HEK293 (cell line): ENCODE measurements at regions not wholly inside any gene's neighbourhood (a gene's known extent, or its start where the extent isn't known, plus 50 kb on each side); places are given as distances from the start of the nearest gene placed in this dataset.

Experiments used
- CTCF ChIA-PET: fragments of 350-600 bp; formaldehyde crosslinking; extraction: SDS; loops from one replicate; lab custom pipeline; 2021; ENCODE audit warnings: antibody characterized with exemption; lab: Yijun Ruan, JAX
- POLR2A ChIA-PET: fragments of 300-600 bp; formaldehyde crosslinking; extraction: SDS; loops from one replicate; lab custom pipeline; 2020; ENCODE audit warnings: antibody characterized with exemption, inconsistent platforms; lab: Yijun Ruan, JAX
- H3K27ac ChIP-seq: fragments of 200-500 bp; sonication (Bioruptor generic); 2 replicates; pipeline ENCODE4 v1.5.1; 2014; ENCODE audit warnings: low read depth, low read length, control low read depth, inconsistent platforms; ENCODE audit errors: extremely low read depth
- H3K36me3 ChIP-seq, 2 experiments: fragments of 200-500 bp in 1 of 2; sonication (Bioruptor generic) in 1 of 2; 1 replicate in 1 of 2; 2 replicates in 1 of 2; pipeline ENCODE4 v1.5.1; 2014 to 2017; ENCODE audit warnings: inconsistent platforms in 2 of 2, low read length in 2 of 2; ENCODE audit not compliant: control insufficient read depth in 2 of 2, insufficient read depth in 1 of 2
- H3K4me1 ChIP-seq: fragments of 200-500 bp; sonication (Bioruptor generic); 2 replicates; pipeline ENCODE4 v1.5.1; 2014; ENCODE audit warnings: mild to moderate bottlenecking, low read length, inconsistent platforms; ENCODE audit not compliant: control insufficient read depth, insufficient read depth
- H3K4me3 ChIP-seq: 2 replicates; pipeline ENCODE4 v1.5.1; 2011; ENCODE audit warnings: low read depth, mild to moderate bottlenecking, control low read depth, low read length, moderate library complexity
- H3K9me3 ChIP-seq: fragments of 200-500 bp; sonication (Bioruptor generic); 2 replicates; pipeline ENCODE4 v1.5.1; 2014; ENCODE audit warnings: low read depth, low read length, inconsistent platforms; ENCODE audit not compliant: control insufficient read depth, insufficient read depth
- WT1 ChIP-seq: fragments of 450-650 bp; formaldehyde crosslinking; IDR thresholded peaks from 2 replicates; pipeline ENCODE4 v1.5.1; 2016; ENCODE audit warnings: missing biosample characterization, missing genetic modification characterization
- ZNF521 ChIP-seq: fragments of 450-650 bp; formaldehyde crosslinking; IDR thresholded peaks from 2 replicates; pipeline ENCODE4 v1.5.1; 2017; ENCODE audit warnings: missing biosample characterization, mild to moderate bottlenecking, missing genetic modification characterization
- ZNF544 ChIP-seq: fragments of 450-650 bp; formaldehyde crosslinking; IDR thresholded peaks from 2 replicates; pipeline ENCODE4 v1.5.0; 2017; ENCODE audit warnings: missing biosample characterization, missing genetic modification characterization
- ZNF660 ChIP-seq: fragments of 450-650 bp; IDR thresholded peaks from 2 replicates; pipeline ENCODE4 v1.5.1; 2018; ENCODE audit warnings: missing biosample characterization, mild to moderate bottlenecking, missing genetic modification characterization
- TF ChIP-seq, protein P1 (sequence below): fragments of 450-650 bp; formaldehyde crosslinking; IDR thresholded peaks from 2 replicates; pipeline ENCODE4 v1.5.1; 2016; ENCODE audit warnings: missing biosample characterization, missing genetic modification characterization
- TF ChIP-seq, protein P2 (sequence below): fragments of 450-650 bp; formaldehyde crosslinking; IDR thresholded peaks from 2 replicates; pipeline ENCODE4 v1.5.1; 2017; ENCODE audit warnings: missing biosample characterization, mild to moderate bottlenecking, missing genetic modification characterization, moderate library complexity
- TF ChIP-seq, protein P3 (sequence below): fragments of 450-650 bp; formaldehyde crosslinking; IDR thresholded peaks from 2 replicates; pipeline ENCODE4 v1.5.1; 2016; ENCODE audit warnings: missing biosample characterization, missing genetic modification characterization
- TF ChIP-seq, protein P4 (sequence below): fragments of 450-650 bp; formaldehyde crosslinking; IDR thresholded peaks from 2 replicates; pipeline ENCODE4 v1.5.1; 2016; ENCODE audit warnings: missing biosample characterization, missing genetic modification characterization
- TF ChIP-seq, protein P5 (sequence below): fragments of 450-650 bp; formaldehyde crosslinking; IDR thresholded peaks from 2 replicates; pipeline ENCODE4 v1.5.1; 2017; ENCODE audit warnings: missing biosample characterization, missing genetic modification characterization
- TF ChIP-seq, protein P6 (sequence below): fragments of 450-650 bp; formaldehyde crosslinking; IDR thresholded peaks from 2 replicates; pipeline ENCODE4 v1.5.1; 2016; ENCODE audit warnings: missing biosample characterization, missing genetic modification characterization
- TF ChIP-seq, protein P7 (sequence below): fragments of 450-650 bp; formaldehyde crosslinking; IDR thresholded peaks from 2 replicates; pipeline ENCODE4 v1.5.1; 2016; ENCODE audit warnings: missing biosample characterization, missing genetic modification characterization
- TF ChIP-seq, protein P8 (sequence below): fragments of 450-650 bp; formaldehyde crosslinking; IDR thresholded peaks from 2 replicates; pipeline ENCODE4 v1.5.1; 2017; ENCODE audit warnings: missing biosample characterization, missing genetic modification characterization
- TF ChIP-seq, protein P9 (sequence below): sonication (generic); formaldehyde crosslinking; IDR thresholded peaks from 2 replicates; pipeline ENCODE4 v1.8.1; 2022; ENCODE audit warnings: mild to moderate bottlenecking, moderate library complexity, missing genetic modification reagents

DNA sequence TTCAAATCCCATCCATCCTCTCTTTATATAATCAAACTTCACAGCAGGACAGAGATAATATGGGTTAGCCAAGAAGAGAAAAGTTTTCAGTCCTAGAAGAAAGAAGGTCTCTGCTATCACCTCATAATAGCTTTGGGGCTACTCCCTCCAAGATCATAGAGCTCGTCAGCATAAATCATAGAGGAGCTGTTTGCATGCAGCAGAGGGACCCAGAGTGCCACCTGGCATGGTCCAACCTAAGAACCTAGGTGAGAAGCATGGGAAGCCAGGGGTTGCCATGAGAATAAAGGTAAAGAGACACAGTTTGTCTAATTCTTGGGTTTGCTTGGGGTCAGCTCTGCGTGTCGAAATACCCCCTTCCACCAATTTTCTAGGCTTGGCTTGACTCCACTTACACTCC, 87.1 kb upstream of the CYP1B1 start:
- Histone ChIP-seq H3K9me3 (no peaks in the 10 kb centered on the region), H3K36me3 (no peaks in the 10 kb centered on the region), H3K27ac (no peak overlapping the region), H3K4me1 (no peaks in the 10 kb centered on the region; the same call in 1 of the 2 replicates), H3K4me3 (no peak overlapping the region)
- CTCF ChIA-PET = interaction anchor here (0.7 to 1.1 kb wide), 4 partner anchors 9 to 322 kb away, joined by 3 to 4 read pairs (median 3); no protein-coding TSS in a partner anchor
- POLR2A ChIA-PET = no interaction called here
- TF ChIP-seq, protein P1, sequence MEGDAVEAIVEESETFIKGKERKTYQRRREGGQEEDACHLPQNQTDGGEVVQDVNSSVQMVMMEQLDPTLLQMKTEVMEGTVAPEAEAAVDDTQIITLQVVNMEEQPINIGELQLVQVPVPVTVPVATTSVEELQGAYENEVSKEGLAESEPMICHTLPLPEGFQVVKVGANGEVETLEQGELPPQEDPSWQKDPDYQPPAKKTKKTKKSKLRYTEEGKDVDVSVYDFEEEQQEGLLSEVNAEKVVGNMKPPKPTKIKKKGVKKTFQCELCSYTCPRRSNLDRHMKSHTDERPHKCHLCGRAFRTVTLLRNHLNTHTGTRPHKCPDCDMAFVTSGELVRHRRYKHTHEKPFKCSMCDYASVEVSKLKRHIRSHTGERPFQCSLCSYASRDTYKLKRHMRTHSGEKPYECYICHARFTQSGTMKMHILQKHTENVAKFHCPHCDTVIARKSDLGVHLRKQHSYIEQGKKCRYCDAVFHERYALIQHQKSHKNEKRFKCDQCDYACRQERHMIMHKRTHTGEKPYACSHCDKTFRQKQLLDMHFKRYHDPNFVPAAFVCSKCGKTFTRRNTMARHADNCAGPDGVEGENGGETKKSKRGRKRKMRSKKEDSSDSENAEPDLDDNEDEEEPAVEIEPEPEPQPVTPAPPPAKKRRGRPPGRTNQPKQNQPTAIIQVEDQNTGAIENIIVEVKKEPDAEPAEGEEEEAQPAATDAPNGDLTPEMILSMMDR (tag by site-specific recombination) = peak; percentile 23; the same call in 1 of the 2 replicates
- TF ChIP-seq, protein P2, sequence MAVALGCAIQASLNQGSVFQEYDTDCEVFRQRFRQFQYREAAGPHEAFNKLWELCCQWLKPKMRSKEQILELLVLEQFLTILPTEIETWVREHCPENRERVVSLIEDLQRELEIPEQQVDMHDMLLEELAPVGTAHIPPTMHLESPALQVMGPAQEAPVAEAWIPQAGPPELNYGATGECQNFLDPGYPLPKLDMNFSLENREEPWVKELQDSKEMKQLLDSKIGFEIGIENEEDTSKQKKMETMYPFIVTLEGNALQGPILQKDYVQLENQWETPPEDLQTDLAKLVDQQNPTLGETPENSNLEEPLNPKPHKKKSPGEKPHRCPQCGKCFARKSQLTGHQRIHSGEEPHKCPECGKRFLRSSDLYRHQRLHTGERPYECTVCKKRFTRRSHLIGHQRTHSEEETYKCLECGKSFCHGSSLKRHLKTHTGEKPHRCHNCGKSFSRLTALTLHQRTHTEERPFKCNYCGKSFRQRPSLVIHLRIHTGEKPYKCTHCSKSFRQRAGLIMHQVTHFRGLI = no peak
- TF ChIP-seq WT1 (tag by site-specific recombination) = 0 out of 2 replicates have a peak, but pooled peaks have one; percentile 45

DNA sequence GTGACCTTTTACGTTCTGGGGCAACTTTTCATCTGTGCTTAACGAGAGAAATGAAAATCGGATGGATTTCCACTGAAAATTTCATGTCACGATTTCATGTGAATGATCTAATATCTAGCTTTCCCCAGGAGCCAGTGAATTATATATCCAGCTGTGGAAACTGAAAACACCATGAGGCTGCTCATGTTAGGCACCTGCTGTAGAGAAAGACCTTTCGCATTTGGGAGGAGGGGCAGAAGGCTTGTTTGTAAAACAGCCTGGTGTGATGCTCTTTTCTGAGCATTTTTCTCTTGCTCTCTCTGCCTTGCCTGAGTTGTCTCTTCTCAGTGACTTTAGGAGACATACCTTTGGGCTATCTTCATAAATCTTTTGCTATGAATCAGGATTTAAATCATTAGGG, 84.6 kb upstream of the CYP1B1 start:
- POLR2A ChIA-PET = no interaction called here
- CTCF ChIA-PET = no interaction called here
- TF ChIP-seq, protein P3, sequence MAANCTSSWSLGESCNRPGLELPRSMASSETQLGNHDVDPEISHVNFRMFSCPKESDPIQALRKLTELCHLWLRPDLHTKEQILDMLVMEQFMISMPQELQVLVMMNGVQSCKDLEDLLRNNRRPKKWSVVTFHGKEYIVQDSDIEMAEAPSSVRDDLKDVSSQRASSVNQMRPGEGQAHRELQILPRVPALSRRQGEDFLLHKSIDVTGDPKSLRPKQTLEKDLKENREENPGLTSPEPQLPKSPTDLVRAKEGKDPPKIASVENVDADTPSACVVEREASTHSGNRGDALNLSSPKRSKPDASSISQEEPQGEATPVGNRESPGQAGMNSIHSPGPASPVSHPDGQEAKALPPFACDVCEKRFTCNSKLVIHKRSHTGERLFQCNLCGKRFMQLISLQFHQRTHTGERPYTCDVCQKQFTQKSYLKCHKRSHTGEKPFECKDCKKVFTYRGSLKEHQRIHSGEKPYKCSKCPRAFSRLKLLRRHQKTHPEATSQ = no peak
- TF ChIP-seq, protein P4, sequence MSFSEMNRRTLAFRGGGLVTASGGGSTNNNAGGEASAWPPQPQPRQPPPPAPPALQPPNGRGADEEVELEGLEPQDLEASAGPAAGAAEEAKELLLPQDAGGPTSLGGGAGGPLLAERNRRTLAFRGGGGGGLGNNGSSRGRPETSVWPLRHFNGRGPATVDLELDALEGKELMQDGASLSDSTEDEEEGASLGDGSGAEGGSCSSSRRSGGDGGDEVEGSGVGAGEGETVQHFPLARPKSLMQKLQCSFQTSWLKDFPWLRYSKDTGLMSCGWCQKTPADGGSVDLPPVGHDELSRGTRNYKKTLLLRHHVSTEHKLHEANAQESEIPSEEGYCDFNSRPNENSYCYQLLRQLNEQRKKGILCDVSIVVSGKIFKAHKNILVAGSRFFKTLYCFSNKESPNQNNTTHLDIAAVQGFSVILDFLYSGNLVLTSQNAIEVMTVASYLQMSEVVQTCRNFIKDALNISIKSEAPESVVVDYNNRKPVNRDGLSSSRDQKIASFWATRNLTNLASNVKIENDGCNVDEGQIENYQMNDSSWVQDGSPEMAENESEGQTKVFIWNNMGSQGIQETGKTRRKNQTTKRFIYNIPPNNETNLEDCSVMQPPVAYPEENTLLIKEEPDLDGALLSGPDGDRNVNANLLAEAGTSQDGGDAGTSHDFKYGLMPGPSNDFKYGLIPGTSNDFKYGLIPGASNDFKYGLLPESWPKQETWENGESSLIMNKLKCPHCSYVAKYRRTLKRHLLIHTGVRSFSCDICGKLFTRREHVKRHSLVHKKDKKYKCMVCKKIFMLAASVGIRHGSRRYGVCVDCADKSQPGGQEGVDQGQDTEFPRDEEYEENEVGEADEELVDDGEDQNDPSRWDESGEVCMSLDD (tag by site-specific recombination) = no peak
- TF ChIP-seq ZNF544 = no peak
- TF ChIP-seq, protein P5, sequence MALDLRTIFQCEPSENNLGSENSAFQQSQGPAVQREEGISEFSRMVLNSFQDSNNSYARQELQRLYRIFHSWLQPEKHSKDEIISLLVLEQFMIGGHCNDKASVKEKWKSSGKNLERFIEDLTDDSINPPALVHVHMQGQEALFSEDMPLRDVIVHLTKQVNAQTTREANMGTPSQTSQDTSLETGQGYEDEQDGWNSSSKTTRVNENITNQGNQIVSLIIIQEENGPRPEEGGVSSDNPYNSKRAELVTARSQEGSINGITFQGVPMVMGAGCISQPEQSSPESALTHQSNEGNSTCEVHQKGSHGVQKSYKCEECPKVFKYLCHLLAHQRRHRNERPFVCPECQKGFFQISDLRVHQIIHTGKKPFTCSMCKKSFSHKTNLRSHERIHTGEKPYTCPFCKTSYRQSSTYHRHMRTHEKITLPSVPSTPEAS = no peak
- TF ChIP-seq, protein P2 = no peak
- no peak for TF ChIP-seq ZNF660 (tag by site-specific recombination)
- TF ChIP-seq, protein P6, sequence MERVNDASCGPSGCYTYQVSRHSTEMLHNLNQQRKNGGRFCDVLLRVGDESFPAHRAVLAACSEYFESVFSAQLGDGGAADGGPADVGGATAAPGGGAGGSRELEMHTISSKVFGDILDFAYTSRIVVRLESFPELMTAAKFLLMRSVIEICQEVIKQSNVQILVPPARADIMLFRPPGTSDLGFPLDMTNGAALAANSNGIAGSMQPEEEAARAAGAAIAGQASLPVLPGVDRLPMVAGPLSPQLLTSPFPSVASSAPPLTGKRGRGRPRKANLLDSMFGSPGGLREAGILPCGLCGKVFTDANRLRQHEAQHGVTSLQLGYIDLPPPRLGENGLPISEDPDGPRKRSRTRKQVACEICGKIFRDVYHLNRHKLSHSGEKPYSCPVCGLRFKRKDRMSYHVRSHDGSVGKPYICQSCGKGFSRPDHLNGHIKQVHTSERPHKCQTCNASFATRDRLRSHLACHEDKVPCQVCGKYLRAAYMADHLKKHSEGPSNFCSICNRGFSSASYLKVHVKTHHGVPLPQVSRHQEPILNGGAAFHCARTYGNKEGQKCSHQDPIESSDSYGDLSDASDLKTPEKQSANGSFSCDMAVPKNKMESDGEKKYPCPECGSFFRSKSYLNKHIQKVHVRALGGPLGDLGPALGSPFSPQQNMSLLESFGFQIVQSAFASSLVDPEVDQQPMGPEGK (tag by site-specific recombination) = no peak
- no peak for TF ChIP-seq ZNF521 (tag by site-specific recombination)
- TF ChIP-seq, protein P7, sequence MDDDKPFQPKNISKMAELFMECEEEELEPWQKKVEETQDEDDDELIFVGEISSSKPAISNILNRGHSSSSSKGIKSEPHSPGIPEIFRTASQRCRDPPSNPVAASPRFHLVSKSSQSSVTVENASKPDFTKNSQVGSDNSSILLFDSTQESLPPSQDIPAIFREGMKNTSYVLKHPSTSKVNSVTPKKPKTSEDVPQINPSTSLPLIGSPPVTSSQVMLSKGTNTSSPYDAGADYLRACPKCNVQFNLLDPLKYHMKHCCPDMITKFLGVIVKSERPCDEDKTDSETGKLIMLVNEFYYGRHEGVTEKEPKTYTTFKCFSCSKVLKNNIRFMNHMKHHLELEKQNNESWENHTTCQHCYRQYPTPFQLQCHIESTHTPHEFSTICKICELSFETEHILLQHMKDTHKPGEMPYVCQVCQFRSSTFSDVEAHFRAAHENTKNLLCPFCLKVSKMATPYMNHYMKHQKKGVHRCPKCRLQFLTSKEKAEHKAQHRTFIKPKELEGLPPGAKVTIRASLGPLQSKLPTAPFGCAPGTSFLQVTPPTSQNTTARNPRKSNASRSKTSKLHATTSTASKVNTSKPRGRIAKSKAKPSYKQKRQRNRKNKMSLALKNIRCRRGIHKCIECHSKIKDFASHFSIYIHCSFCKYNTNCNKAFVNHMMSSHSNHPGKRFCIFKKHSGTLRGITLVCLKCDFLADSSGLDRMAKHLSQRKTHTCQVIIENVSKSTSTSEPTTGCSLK (tag by site-specific recombination) = no peak
- TF ChIP-seq, protein P8, sequence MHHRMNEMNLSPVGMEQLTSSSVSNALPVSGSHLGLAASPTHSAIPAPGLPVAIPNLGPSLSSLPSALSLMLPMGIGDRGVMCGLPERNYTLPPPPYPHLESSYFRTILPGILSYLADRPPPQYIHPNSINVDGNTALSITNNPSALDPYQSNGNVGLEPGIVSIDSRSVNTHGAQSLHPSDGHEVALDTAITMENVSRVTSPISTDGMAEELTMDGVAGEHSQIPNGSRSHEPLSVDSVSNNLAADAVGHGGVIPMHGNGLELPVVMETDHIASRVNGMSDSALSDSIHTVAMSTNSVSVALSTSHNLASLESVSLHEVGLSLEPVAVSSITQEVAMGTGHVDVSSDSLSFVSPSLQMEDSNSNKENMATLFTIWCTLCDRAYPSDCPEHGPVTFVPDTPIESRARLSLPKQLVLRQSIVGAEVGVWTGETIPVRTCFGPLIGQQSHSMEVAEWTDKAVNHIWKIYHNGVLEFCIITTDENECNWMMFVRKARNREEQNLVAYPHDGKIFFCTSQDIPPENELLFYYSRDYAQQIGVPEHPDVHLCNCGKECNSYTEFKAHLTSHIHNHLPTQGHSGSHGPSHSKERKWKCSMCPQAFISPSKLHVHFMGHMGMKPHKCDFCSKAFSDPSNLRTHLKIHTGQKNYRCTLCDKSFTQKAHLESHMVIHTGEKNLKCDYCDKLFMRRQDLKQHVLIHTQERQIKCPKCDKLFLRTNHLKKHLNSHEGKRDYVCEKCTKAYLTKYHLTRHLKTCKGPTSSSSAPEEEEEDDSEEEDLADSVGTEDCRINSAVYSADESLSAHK (tag by site-specific recombination) = no peak
- TF ChIP-seq, protein P9, sequence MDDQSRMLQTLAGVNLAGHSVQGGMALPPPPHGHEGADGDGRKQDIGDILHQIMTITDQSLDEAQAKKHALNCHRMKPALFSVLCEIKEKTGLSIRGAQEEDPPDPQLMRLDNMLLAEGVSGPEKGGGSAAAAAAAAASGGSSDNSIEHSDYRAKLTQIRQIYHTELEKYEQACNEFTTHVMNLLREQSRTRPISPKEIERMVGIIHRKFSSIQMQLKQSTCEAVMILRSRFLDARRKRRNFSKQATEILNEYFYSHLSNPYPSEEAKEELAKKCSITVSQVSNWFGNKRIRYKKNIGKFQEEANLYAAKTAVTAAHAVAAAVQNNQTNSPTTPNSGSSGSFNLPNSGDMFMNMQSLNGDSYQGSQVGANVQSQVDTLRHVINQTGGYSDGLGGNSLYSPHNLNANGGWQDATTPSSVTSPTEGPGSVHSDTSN = no peak

More for the DNA sequence above, 84.6 kb upstream of the CYP1B1 start:
- Histone ChIP-seq H3K4me1 (peaks cover 1% of the 10 kb centered on the region; the same call in 1 of the 2 replicates), H3K27ac (no peak overlapping the region), H3K9me3 (no peaks in the 10 kb centered on the region), H3K36me3 (no peaks in the 10 kb centered on the region), H3K4me3 (no peak overlapping the region)
